ENCODE measurements at regions not wholly inside any gene's neighbourhood (a gene's known extent, or its start where the extent isn't known, plus 50 kb on each side); places are given as distances from the start of the nearest gene placed in this dataset.

DNA sequence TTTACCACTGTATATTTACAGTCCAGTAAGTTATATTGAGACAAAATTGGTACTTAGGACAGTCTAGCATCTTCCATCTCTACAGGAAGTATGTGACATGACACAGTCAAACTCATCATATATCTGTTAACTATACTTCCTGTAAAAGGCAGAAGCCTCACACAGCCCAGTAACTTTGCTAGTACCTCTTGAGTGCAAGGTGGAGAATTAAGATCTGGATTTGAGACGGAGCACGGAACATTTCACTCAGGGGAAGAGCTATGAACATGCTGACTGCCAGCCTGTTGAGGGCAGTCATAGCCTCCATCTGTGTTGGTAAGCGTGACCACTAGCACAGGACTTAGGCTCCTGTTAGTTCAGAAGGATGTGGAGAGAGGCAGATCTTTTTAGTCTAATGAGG lies 333.7 kb upstream of the OR4E1 start:
- TF ChIP-seq, protein P1, sequence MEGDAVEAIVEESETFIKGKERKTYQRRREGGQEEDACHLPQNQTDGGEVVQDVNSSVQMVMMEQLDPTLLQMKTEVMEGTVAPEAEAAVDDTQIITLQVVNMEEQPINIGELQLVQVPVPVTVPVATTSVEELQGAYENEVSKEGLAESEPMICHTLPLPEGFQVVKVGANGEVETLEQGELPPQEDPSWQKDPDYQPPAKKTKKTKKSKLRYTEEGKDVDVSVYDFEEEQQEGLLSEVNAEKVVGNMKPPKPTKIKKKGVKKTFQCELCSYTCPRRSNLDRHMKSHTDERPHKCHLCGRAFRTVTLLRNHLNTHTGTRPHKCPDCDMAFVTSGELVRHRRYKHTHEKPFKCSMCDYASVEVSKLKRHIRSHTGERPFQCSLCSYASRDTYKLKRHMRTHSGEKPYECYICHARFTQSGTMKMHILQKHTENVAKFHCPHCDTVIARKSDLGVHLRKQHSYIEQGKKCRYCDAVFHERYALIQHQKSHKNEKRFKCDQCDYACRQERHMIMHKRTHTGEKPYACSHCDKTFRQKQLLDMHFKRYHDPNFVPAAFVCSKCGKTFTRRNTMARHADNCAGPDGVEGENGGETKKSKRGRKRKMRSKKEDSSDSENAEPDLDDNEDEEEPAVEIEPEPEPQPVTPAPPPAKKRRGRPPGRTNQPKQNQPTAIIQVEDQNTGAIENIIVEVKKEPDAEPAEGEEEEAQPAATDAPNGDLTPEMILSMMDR (IDR thresholded peaks at IDR 0.05): no peak
- no peak for TF ChIP-seq POLR2AphosphoS5 (IDR thresholded peaks at IDR 0.05; ENCODE audit: low read depth, low read length)
- TF ChIP-seq SIN3A (IDR thresholded peaks at IDR 0.05; ENCODE audit: borderline replicate concordance, insufficient read depth, low read depth, low read length): no peak
- TF ChIP-seq TCF7L2 (IDR thresholded peaks at IDR 0.05; ENCODE audit: low read depth, low read length): no peak
